ENCODE measurements at regions not wholly inside any gene's neighbourhood (a gene's known extent, or its start where the extent isn't known, plus 50 kb on each side); places are given as distances from the start of the nearest gene placed in this dataset.

DNA sequence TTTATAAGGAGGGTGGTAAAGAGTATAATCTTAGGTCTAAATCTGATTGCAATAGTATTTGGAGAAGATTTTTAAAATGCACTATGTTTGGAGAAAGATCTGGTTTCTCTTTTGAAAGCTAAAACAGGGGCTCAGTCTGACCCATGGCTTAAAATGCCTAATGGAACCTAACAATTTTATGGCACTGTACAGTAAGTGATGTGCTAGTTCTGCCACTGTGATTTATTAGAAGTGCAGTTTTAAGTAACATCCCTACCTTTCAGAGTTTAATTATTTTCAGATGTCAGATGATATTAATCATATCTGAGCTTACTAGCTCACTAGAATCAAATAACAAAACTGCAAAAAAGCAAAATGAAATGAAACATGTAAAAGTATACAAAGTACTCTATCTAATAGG, 514.7 kb upstream of the KCND2 start:
- Histone ChIP-seq H3K4me3 (ENCODE audit: low read length) (no peak overlapping the region), H3K36me3 (ENCODE audit: insufficient read depth, low read length) (no peaks in the 10 kb centered on the region), H3K27me3 (ENCODE audit: insufficient read depth, low read depth, low read length) (no peaks in the 10 kb centered on the region)

DNA sequence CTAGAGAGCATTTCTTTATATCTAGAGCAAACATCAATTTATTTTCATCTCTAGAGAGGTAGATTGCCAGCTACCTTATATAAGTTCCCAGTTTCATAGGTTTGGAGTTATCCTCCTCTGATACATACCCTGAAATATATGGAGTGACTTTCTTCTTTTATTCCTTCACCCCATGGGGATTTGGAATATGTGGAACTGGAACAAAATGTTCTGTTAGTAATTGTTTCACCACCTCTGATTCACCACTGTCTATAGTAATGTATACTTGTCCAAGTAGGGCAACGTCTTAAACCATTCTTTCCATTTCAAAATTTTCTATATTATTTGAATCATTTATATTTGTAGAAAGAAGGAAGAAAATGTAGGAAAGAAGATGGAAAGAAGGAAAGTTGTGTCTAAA, 511.2 kb upstream of the KCND2 start:
- no peak overlapping the region for H3K9ac ChIP-seq (ENCODE audit: low read length)
- no peaks in the 10 kb centered on the region for H3K9me3 ChIP-seq (ENCODE audit: low read length)
- H3K4me2 ChIP-seq (ENCODE audit: low read length): no peak overlapping the region
- no peaks in the 10 kb centered on the region for H3K27me3 ChIP-seq (ENCODE audit: insufficient read depth, low read depth, low read length)
- H3F3A ChIP-seq (ENCODE audit: insufficient read depth, low read length, poor library complexity, severe bottlenecking): no peaks in the 10 kb centered on the region
- H4K20me1 ChIP-seq (ENCODE audit: insufficient read depth): no peaks in the 10 kb centered on the region
- no peak overlapping the region for H2AFZ ChIP-seq (ENCODE audit: low read depth, low read length)
- no peak overlapping the region for H3K27ac ChIP-seq (ENCODE audit: low read length)
- no peaks in the 10 kb centered on the region for H3K36me3 ChIP-seq (ENCODE audit: insufficient read depth, low read length)
- no peak overlapping the region for H3K4me3 ChIP-seq (ENCODE audit: low read length)
- no peaks in the 10 kb centered on the region for H3K79me2 ChIP-seq (replicated peaks; ENCODE audit: insufficient read depth, low read length)
- H3K9me2 ChIP-seq (ENCODE audit: insufficient read depth, low read length): no peaks in the 10 kb centered on the region
- TF ChIP-seq CTCF (IDR thresholded peaks at IDR 0.05; ENCODE audit: poor library complexity, severe bottlenecking) (no peak), EZH2 (IDR thresholded peaks at IDR 0.05; ENCODE audit: borderline replicate concordance, insufficient read depth, low read length, poor library complexity, severe bottlenecking) (no peak), TAF1 (IDR thresholded peaks at IDR 0.05; ENCODE audit: low read depth) (no peak), SMC3 (conservative IDR thresholded peaks at IDR 0.05; ENCODE audit: poor library complexity) (no peak), EP300 (conservative IDR thresholded peaks at IDR 0.05; ENCODE audit: poor library complexity, severe bottlenecking) (no peak)

More for the DNA sequence above, 514.7 kb upstream of the KCND2 start:
- TF ChIP-seq MXI1 (conservative IDR thresholded peaks at IDR 0.05; ENCODE audit: poor library complexity, severe bottlenecking) (no peak), EZH2 (IDR thresholded peaks at IDR 0.05; ENCODE audit: borderline replicate concordance, insufficient read depth, low read length, poor library complexity, severe bottlenecking) (no peak), TAF1 (IDR thresholded peaks at IDR 0.05; ENCODE audit: low read depth) (no peak), CTCF (IDR thresholded peaks at IDR 0.05; ENCODE audit: poor library complexity, severe bottlenecking) (no peak), EP300 (conservative IDR thresholded peaks at IDR 0.05; ENCODE audit: poor library complexity, severe bottlenecking) (no peak), RAD21 (conservative IDR thresholded peaks at IDR 0.05) (no peak), POLR2AphosphoS5 (IDR thresholded peaks at IDR 0.05) (no peak), SMC3 (conservative IDR thresholded peaks at IDR 0.05; ENCODE audit: poor library complexity) (no peak)
- TF ChIP-seq, protein P1, sequence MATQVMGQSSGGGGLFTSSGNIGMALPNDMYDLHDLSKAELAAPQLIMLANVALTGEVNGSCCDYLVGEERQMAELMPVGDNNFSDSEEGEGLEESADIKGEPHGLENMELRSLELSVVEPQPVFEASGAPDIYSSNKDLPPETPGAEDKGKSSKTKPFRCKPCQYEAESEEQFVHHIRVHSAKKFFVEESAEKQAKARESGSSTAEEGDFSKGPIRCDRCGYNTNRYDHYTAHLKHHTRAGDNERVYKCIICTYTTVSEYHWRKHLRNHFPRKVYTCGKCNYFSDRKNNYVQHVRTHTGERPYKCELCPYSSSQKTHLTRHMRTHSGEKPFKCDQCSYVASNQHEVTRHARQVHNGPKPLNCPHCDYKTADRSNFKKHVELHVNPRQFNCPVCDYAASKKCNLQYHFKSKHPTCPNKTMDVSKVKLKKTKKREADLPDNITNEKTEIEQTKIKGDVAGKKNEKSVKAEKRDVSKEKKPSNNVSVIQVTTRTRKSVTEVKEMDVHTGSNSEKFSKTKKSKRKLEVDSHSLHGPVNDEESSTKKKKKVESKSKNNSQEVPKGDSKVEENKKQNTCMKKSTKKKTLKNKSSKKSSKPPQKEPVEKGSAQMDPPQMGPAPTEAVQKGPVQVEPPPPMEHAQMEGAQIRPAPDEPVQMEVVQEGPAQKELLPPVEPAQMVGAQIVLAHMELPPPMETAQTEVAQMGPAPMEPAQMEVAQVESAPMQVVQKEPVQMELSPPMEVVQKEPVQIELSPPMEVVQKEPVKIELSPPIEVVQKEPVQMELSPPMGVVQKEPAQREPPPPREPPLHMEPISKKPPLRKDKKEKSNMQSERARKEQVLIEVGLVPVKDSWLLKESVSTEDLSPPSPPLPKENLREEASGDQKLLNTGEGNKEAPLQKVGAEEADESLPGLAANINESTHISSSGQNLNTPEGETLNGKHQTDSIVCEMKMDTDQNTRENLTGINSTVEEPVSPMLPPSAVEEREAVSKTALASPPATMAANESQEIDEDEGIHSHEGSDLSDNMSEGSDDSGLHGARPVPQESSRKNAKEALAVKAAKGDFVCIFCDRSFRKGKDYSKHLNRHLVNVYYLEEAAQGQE (IDR thresholded peaks at IDR 0.05; ENCODE audit: borderline replicate concordance): no peak
- Histone ChIP-seq H3K27ac (ENCODE audit: low read length) (no peak overlapping the region), H3K9ac (ENCODE audit: low read length) (no peak overlapping the region), H3F3A (ENCODE audit: insufficient read depth, low read length, poor library complexity, severe bottlenecking) (no peaks in the 10 kb centered on the region), H2AFZ (ENCODE audit: low read depth, low read length) (no peak overlapping the region), H3K4me2 (ENCODE audit: low read length) (no peak overlapping the region), H3K9me2 (ENCODE audit: insufficient read depth, low read length) (no peaks in the 10 kb centered on the region), H3K9me3 (ENCODE audit: low read length) (no peaks in the 10 kb centered on the region), H3K79me2 (replicated peaks; ENCODE audit: insufficient read depth, low read length) (no peaks in the 10 kb centered on the region), H4K20me1 (ENCODE audit: insufficient read depth) (no peaks in the 10 kb centered on the region)

All from neural cell (in vitro differentiated cells).